Vagina (tissue), 2 donors: ENCODE measurements at regions not wholly inside any gene's neighbourhood (a gene's known extent, or its start where the extent isn't known, plus 50 kb on each side); places are given as distances from the start of the nearest gene placed in this dataset.

Source experiments
- DNase-seq, 2 donors: peaks; one replicate each; pipeline ENCODE4 v3.0.0-alpha.2; 2017; ENCODE audit errors: extremely low spot score in 2 of 2
- H3K27ac ChIP-seq: fragments of 200-600 bp; sonication (generic); one replicate; pipeline ENCODE4 v1.5.1; 2019
- H3K27me3 ChIP-seq: fragments of 200-600 bp; sonication (generic); one replicate; pipeline ENCODE4 v1.5.1; 2019
- H3K36me3 ChIP-seq, 2 donors: fragments of 200-600 bp; sonication (generic); one replicate each; pipeline ENCODE4 v1.5.1; 2017 to 2019
- H3K4me1 ChIP-seq: fragments of 200-600 bp; sonication (generic); one replicate; pipeline ENCODE4 v1.5.1; 2019
- H3K4me3 ChIP-seq, 2 donors: fragments of 200-600 bp; sonication (generic); 1 replicate in 1 of 2; 2 replicates in 1 of 2; pipeline ENCODE4 v1.5.1; 2016 to 2019
- H3K9me3 ChIP-seq: fragments of 200-600 bp; sonication (generic); one replicate; pipeline ENCODE4 v1.5.1; 2019
- CTCF ChIP-seq, 3 experiments: fragments of 450-650 bp in 2 of 3; fragments of 200-600 bp in 1 of 3; sonication (generic) in 1 of 3; IDR thresholded peaks; one replicate each; pipeline ENCODE4 v1.5.1; 2017 to 2019; ENCODE audit warnings: antibody characterized with exemption in 3 of 3, mild to moderate bottlenecking in 2 of 3, moderate library complexity in 2 of 3
- POLR2A ChIP-seq, 2 donors: fragments of 450-650 bp; IDR thresholded peaks; one replicate each; pipeline ENCODE4 v1.6.1; 2017; ENCODE audit warnings: antibody characterized with exemption in 2 of 2, mild to moderate bottlenecking in 2 of 2, moderate library complexity in 2 of 2
- POLR2AphosphoS5 ChIP-seq, 2 donors: sonication (generic); formaldehyde crosslinking; IDR thresholded peaks; one replicate each; pipeline ENCODE4 v1.9.0; 2017; ENCODE audit warnings: antibody characterized with exemption in 2 of 2, mild to moderate bottlenecking in 2 of 2, low read depth in 1 of 2; ENCODE audit not compliant: insufficient read depth in 1 of 2
- intact Hi-C: fragments of 100-400 bp; cut with DNase I; formaldehyde crosslinking; loops from one replicate; pipeline ENCODE4 v1.15.1; 2023

- no peaks in the 10 kb centered on the region for H3K36me3 ChIP-seq
- H3K4me3 ChIP-seq, result no peak overlapping the region
- intact Hi-C loops, result no loop called here
- no peaks in the 10 kb centered on the region for H3K9me3 ChIP-seq
- no peaks in the 10 kb centered on the region for H3K27me3 ChIP-seq
- TF ChIP-seq POLR2AphosphoS5 (IDR thresholded peaks at IDR 0.05; ENCODE audit: insufficient read depth in 1 of 2, low read depth in 1 of 2), result no peak
- no peak for TF ChIP-seq CTCF (IDR thresholded peaks at IDR 0.05)
- no peak for TF ChIP-seq POLR2A (IDR thresholded peaks at IDR 0.05)
- no peaks in the 10 kb centered on the region for H3K4me1 ChIP-seq
- no peak overlapping the region for H3K27ac ChIP-seq
- no peak for DNase-seq
These were observed 60.4 kb upstream of the TANC1 start for GRCh38 chr2:158907926-158908456.

GRCh38 chr2:158912112-158912511 lies 56.3 kb upstream of the TANC1 start:
- H3K9me3 ChIP-seq, result no peaks in the 10 kb centered on the region
- DNase-seq, result no peak
- no peaks in the 10 kb centered on the region for H3K4me1 ChIP-seq
- no peak overlapping the region for H3K27ac ChIP-seq
- no peaks in the 10 kb centered on the region for H3K36me3 ChIP-seq
- no peak for TF ChIP-seq CTCF (IDR thresholded peaks at IDR 0.05)
- no peak for TF ChIP-seq POLR2A (IDR thresholded peaks at IDR 0.05)
- no peak for TF ChIP-seq POLR2AphosphoS5 (IDR thresholded peaks at IDR 0.05; ENCODE audit: insufficient read depth in 1 of 2, low read depth in 1 of 2)
- H3K27me3 ChIP-seq, result no peaks in the 10 kb centered on the region
- intact Hi-C loops, result no loop called here
- no peak overlapping the region for H3K4me3 ChIP-seq

GRCh38 chr2:158912765-158913164 lies 55.7 kb upstream of the TANC1 start:
- intact Hi-C loops, result no loop called here
- Histone ChIP-seq H3K4me3 (no peak overlapping the region), H3K9me3 (no peaks in the 10 kb centered on the region), H3K36me3 (no peaks in the 10 kb centered on the region), H3K4me1 (no peaks in the 10 kb centered on the region), H3K27me3 (no peaks in the 10 kb centered on the region), H3K27ac (no peak overlapping the region)
- TF ChIP-seq POLR2A (IDR thresholded peaks at IDR 0.05) (no peak), POLR2AphosphoS5 (IDR thresholded peaks at IDR 0.05; ENCODE audit: insufficient read depth in 1 of 2, low read depth in 1 of 2) (no peak), CTCF (IDR thresholded peaks at IDR 0.05) (no peak)
- no peak for DNase-seq

GRCh38 chr2:158914066-158914465 lies 54.4 kb upstream of the TANC1 start:
- no peak overlapping the region for H3K27ac ChIP-seq
- no peaks in the 10 kb centered on the region for H3K27me3 ChIP-seq
- intact Hi-C loops, result no loop called here
- no peaks in the 10 kb centered on the region for H3K4me1 ChIP-seq
- no peak for TF ChIP-seq CTCF (IDR thresholded peaks at IDR 0.05)
- TF ChIP-seq POLR2A (IDR thresholded peaks at IDR 0.05), result no peak
- no peak for TF ChIP-seq POLR2AphosphoS5 (IDR thresholded peaks at IDR 0.05; ENCODE audit: insufficient read depth in 1 of 2, low read depth in 1 of 2)
- H3K4me3 ChIP-seq, result no peak overlapping the region
- no peak for DNase-seq
- H3K36me3 ChIP-seq, result no peaks in the 10 kb centered on the region
- no peaks in the 10 kb centered on the region for H3K9me3 ChIP-seq

- Histone ChIP-seq H3K36me3 (no peaks in the 10 kb centered on the region), H3K4me1 (no peaks in the 10 kb centered on the region), H3K9me3 (no peaks in the 10 kb centered on the region), H3K27me3 (no peaks in the 10 kb centered on the region), H3K27ac (no peak overlapping the region), H3K4me3 (no peak overlapping the region)
- no peak for TF ChIP-seq CTCF (IDR thresholded peaks at IDR 0.05)
- no peak for TF ChIP-seq POLR2AphosphoS5 (IDR thresholded peaks at IDR 0.05; ENCODE audit: insufficient read depth in 1 of 2, low read depth in 1 of 2)
- TF ChIP-seq POLR2A (IDR thresholded peaks at IDR 0.05), result no peak
- intact Hi-C loops, result no loop called here
- no peak for DNase-seq
These were observed 53.7 kb upstream of the TANC1 start for GRCh38 chr2:158914731-158915130.
